ENCODE measurements at regions not wholly inside any gene's neighbourhood (a gene's known extent, or its start where the extent isn't known, plus 50 kb on each side); places are given as distances from the start of the nearest gene placed in this dataset.

DNA sequence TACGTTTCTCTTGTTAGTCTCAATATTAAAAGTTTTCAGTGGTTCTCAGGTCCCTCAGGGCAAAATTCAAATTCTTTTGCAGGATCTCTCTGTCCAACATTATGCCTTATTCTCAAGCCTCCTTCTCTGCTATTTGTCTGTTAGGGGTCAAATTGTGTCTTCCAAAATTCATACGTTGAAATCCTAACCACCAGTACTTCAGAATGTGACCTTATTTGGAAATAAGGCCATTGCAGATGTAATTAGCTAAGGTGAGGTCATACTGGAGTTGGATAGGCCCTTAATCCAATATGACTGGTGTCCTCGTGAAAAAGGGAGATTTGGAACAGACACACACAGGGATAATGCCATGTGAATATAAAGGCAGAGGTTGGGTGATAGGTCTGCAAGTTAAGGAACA, 64.1 kb upstream of the ADGRF1 start:
- Mint-ChIP-seq H3K27ac (no peak overlapping the region), H3K9me3 (ENCODE audit: low read depth) (no peaks in the 10 kb centered on the region), H3K4me3 (ENCODE audit: low read depth) (no peak overlapping the region), H3K4me1 (ENCODE audit: low read depth) (peaks cover 10% of the 10 kb centered on the region), H3K27me3 (peaks cover 6% of the 10 kb centered on the region), H3K36me3 (ENCODE audit: insufficient read depth) (no peaks in the 10 kb centered on the region)
- DNase-seq (ENCODE audit: low spot score, unreplicated experiment), result no peak
- TF ChIP-seq, protein P1, sequence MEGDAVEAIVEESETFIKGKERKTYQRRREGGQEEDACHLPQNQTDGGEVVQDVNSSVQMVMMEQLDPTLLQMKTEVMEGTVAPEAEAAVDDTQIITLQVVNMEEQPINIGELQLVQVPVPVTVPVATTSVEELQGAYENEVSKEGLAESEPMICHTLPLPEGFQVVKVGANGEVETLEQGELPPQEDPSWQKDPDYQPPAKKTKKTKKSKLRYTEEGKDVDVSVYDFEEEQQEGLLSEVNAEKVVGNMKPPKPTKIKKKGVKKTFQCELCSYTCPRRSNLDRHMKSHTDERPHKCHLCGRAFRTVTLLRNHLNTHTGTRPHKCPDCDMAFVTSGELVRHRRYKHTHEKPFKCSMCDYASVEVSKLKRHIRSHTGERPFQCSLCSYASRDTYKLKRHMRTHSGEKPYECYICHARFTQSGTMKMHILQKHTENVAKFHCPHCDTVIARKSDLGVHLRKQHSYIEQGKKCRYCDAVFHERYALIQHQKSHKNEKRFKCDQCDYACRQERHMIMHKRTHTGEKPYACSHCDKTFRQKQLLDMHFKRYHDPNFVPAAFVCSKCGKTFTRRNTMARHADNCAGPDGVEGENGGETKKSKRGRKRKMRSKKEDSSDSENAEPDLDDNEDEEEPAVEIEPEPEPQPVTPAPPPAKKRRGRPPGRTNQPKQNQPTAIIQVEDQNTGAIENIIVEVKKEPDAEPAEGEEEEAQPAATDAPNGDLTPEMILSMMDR (IDR thresholded peaks at IDR 0.05; ENCODE audit: unreplicated experiment), result no peak

DNA sequence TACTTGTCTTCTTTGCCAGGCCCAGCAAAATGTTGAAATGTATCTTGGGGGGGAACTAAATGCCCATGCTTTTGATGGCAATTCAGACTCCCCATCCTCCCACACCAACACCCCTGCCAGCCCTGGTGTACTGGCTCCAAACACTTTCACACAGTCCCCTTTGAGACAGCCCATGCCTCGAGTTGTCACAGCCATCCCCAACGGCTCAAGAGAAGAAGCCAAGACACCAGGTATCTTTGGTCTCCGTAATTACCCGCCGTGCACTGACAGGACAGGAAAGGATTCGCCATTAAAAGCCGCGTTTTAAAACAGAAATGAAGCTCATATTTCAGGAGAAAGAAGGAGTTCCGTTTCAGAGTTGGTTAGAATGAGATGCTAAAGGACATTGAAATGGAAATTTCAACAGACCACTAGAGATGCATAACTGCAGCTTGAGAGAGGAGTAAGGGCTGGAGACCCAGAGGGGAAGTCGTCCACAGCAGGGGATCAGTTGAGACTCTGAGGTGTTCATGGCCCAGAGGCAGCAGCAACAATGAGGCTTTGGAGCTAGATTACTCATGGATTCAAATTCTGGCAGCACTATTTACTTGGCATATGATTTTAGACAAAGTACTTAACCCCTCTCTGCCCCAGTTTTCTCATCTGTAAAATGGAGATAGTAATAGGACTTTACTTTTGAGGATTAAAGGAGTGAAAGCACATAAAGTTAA, 63.5 kb upstream of the ADGRF1 start:
- no peaks in the 10 kb centered on the region for H3K36me3 Mint-ChIP-seq (ENCODE audit: insufficient read depth)
- H3K4me1 Mint-ChIP-seq (ENCODE audit: low read depth), result peaks cover 10% of the 10 kb centered on the region
- TF ChIP-seq, protein P1 (IDR thresholded peaks at IDR 0.05; ENCODE audit: unreplicated experiment), result no peak
- no peaks in the 10 kb centered on the region for H3K9me3 Mint-ChIP-seq (ENCODE audit: low read depth)
- peak overlapping the region; percentile 50 for H3K27ac Mint-ChIP-seq
- H3K4me3 Mint-ChIP-seq (ENCODE audit: low read depth), result no peak overlapping the region
- DNase-seq (ENCODE audit: low spot score, unreplicated experiment), result no peak
- peaks cover 6% of the 10 kb centered on the region for H3K27me3 Mint-ChIP-seq

DNA sequence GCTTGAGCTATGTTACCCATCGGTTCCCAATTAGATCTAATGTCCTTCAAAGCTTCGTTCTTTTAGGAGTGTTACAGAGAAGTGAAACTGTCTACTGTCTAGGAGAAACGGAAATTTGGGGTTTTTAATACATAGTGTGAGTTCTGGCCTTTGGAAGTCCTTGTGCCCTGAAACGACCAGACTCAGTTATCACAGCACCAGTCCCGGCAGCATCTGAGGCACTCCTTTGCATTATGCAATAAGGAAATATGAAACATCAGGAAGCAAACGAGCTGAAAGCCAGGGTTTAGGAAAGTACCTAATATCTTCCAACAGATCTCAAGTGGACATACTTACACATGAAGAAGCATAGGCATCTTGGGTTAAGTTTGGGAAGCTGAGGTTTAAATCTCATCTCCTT, 61.8 kb upstream of the ADGRF1 start:
- Mint-ChIP-seq H3K4me3 (ENCODE audit: low read depth) (no peak overlapping the region), H3K9me3 (ENCODE audit: low read depth) (no peaks in the 10 kb centered on the region), H3K36me3 (ENCODE audit: insufficient read depth) (no peaks in the 10 kb centered on the region), H3K4me1 (ENCODE audit: low read depth) (peaks cover 10% of the 10 kb centered on the region), H3K27ac (no peak overlapping the region), H3K27me3 (peaks cover 9% of the 10 kb centered on the region)
- TF ChIP-seq, protein P1 (IDR thresholded peaks at IDR 0.05; ENCODE audit: unreplicated experiment), result no peak
- no peak for DNase-seq (ENCODE audit: low spot score, unreplicated experiment)

DNA sequence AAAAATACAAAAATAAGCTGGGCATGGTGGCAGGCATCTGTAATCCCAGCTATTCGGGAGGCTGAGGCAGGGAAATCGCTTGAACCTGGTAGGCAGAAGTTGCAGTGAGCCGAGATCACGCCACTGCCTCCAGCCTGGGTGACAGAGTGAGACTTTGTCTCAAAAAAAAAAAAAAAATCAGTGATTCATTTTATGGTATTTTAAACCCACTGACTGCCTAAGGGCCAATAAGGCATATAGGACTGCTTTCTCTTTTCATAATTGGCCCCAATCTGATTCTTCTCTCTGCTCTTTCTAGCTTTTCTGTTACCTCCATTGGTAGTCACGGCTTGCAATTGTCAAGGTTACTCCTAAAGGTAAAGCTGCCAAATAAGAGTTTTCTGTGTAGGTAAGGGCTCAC, 60.2 kb upstream of the ADGRF1 start:
- Mint-ChIP-seq H3K36me3 (ENCODE audit: insufficient read depth) (no peaks in the 10 kb centered on the region), H3K27me3 (peaks cover 9% of the 10 kb centered on the region), H3K9me3 (ENCODE audit: low read depth) (no peaks in the 10 kb centered on the region), H3K4me1 (ENCODE audit: low read depth) (peaks cover 6% of the 10 kb centered on the region), H3K4me3 (ENCODE audit: low read depth) (no peak overlapping the region), H3K27ac (no peak overlapping the region)
- TF ChIP-seq, protein P1 (IDR thresholded peaks at IDR 0.05; ENCODE audit: unreplicated experiment), result no peak
- DNase-seq (ENCODE audit: low spot score, unreplicated experiment), result no peak

DNA sequence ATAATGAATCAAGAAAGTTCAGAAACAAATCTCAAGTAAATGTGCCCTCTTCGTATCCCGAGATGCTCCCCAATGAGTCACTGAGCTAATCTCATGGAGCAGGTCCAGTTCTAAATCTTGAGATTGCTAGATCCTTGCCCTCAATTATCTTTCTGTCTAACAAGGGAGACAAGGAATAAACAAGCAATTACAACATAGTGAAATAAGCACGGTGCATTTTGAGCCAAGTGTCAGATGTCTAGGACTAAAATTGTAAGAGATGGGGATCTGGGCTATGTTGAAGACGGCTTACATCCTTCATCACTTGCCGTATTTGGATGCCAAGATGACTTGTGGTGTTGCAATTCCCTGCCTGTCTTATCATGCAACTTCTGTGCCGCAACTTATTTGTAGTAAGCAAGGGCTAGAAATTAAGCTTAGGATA, 56.5 kb upstream of the ADGRF1 start:
- TF ChIP-seq, protein P1 (IDR thresholded peaks at IDR 0.05; ENCODE audit: unreplicated experiment), result no peak
- Mint-ChIP-seq H3K27ac (no peak overlapping the region), H3K4me1 (ENCODE audit: low read depth) (peaks cover 6% of the 10 kb centered on the region), H3K9me3 (ENCODE audit: low read depth) (no peaks in the 10 kb centered on the region), H3K36me3 (ENCODE audit: insufficient read depth) (no peaks in the 10 kb centered on the region), H3K4me3 (ENCODE audit: low read depth) (no peak overlapping the region), H3K27me3 (peaks cover 9% of the 10 kb centered on the region)
- DNase-seq (ENCODE audit: low spot score, unreplicated experiment), result no peak

Data from progenitor cell of endocrine pancreas (in vitro differentiated cells).